Epithelial cell of esophagus (primary cell): ENCODE measurements at regions not wholly inside any gene's neighbourhood (a gene's known extent, or its start where the extent isn't known, plus 50 kb on each side); places are given as distances from the start of the nearest gene placed in this dataset.

ENCODE experiments used
- DNase-seq: peaks from one replicate; pipeline ENCODE4 v3.0.0; 2010; ENCODE audit warnings: low read depth
- H3K4me3 ChIP-seq: 2 replicates; pipeline ENCODE4 v1.5.1; 2011; ENCODE audit warnings: mild to moderate bottlenecking, low read length, control low read depth
- TF ChIP-seq, protein P1 (sequence below): IDR thresholded peaks from 2 replicates; pipeline ENCODE4 v1.5.1; 2011; ENCODE audit warnings: low read depth, mild to moderate bottlenecking, low read length, control low read depth, inconsistent platforms; ENCODE audit not compliant: insufficient read depth; ENCODE audit errors: missing control alignments

DNA sequence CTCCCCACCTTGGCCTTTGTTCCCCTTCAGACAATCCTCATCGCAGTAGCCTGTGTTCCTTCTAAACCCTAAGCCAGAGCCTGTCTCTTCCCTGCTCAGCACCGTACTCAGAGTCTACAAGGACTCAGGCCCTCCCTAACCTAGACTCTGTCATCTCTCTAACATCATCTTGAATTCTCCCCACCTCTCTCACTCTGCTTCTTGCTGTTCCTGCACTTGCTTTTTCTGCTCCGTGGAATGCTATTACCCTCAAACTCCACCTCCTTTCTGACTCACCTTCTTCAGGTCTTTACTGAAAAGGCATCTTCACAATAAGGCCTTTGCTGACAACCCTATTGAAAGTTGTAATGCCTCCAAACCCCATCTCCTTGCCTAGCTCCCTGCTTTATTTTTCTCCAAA, 141.0 kb downstream of the DKK1 start:
- TF ChIP-seq, protein P1, sequence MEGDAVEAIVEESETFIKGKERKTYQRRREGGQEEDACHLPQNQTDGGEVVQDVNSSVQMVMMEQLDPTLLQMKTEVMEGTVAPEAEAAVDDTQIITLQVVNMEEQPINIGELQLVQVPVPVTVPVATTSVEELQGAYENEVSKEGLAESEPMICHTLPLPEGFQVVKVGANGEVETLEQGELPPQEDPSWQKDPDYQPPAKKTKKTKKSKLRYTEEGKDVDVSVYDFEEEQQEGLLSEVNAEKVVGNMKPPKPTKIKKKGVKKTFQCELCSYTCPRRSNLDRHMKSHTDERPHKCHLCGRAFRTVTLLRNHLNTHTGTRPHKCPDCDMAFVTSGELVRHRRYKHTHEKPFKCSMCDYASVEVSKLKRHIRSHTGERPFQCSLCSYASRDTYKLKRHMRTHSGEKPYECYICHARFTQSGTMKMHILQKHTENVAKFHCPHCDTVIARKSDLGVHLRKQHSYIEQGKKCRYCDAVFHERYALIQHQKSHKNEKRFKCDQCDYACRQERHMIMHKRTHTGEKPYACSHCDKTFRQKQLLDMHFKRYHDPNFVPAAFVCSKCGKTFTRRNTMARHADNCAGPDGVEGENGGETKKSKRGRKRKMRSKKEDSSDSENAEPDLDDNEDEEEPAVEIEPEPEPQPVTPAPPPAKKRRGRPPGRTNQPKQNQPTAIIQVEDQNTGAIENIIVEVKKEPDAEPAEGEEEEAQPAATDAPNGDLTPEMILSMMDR: no peak
- peak; percentile 83 for DNase-seq
- H3K4me3 ChIP-seq: peak overlapping the region; percentile 48

DNA sequence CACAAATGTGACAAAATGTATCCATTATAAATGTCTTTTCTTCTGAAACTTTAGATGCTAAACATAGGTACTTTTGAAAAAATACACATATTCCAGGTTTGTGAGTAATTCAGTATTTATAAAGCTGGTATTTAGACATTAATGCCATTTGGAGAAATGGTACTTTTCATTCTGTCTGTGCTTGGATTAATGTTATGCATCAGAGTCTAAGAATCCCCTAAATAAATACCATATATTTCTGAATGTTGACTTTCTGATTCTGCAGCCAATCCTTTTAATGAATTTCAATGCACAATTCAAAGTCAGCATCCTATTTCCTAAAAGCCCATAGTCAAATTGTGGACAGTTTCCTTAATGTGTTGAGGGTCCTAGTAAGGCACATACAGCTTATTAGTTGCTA, 145.0 kb downstream of the DKK1 start:
- DNase-seq: no peak
- TF ChIP-seq, protein P1: no peak
- H3K4me3 ChIP-seq: no peak overlapping the region

DNA sequence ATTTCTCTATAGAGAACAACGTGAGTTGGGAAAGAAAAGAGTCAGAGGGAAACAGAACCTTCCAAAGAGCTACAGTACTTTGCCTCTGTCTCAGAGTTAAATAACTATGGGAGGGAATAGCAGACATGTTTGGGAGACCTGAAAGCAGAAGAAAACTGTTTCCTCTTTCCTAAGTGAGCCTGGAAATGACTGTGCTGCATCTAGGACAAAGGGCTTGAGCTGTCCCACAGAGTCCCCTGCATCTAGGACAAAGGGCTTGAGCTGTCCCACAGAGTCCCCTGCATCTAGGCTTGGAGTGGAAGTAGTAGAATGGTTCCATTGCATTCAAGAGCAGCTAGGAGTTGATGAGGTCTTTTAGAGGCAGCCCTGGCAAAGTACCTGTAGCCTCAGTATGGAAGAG, 149.7 kb downstream of the DKK1 start:
- TF ChIP-seq, protein P1: no peak
- no peak for DNase-seq
- no peak overlapping the region for H3K4me3 ChIP-seq

DNA sequence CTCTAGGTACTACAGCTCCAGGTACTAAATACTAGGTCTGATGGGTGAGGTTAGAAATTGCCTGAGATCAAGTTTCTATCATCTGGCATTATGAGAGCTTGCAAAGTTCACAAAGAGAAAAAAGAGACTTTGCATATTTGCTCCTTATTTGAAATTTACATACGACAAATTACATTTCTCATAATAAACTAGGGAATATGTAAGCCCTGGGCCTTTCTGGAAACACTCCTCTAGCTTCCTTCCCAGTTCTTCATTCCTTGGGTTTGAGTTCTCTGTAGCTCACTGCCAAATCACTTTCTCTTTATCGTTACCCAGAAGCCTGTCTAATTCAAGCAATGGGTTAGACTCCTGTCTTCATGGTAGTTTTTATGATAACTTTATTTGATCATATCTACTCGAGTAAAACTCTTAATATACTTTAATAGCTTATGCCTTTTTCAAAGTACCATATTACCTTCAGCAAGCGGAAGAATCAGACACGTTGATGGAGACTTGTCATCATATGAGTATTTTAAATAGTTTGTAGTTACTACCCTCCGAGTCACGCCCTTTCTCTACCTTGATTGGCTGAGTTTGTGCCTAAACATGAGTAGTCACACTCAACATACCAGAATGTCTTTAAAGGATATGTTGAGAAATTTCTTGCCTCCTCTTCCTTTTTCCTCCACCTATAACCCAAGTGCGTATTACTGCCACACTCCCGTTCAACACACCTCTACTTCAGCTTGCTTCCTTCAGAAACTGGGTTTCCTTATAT, 150.5 kb downstream of the DKK1 start:
- TF ChIP-seq, protein P1: no peak
- DNase-seq: peak; percentile 83
- H3K4me3 ChIP-seq: no peak overlapping the region

DNA sequence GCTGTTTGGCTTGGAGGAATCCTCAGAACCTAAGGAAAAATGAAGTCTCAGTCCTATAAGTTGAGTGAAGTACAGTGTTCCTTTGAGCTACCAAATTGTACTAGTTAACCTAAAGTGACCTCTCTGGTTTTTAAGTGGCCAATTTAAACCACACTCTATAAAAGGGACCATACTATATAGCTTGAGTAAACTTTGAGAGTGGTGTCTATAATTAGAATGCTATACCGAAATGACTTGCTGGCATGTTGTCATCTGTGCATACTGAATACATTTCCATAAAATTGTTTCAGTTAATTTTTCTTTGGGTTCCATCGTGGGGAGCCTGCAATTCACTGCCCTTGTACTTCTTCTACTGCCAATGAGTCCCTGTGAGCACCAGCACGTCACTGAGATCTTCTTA, 151.1 kb downstream of the DKK1 start:
- no peak overlapping the region for H3K4me3 ChIP-seq
- TF ChIP-seq, protein P1: no peak
- no peak for DNase-seq

DNA sequence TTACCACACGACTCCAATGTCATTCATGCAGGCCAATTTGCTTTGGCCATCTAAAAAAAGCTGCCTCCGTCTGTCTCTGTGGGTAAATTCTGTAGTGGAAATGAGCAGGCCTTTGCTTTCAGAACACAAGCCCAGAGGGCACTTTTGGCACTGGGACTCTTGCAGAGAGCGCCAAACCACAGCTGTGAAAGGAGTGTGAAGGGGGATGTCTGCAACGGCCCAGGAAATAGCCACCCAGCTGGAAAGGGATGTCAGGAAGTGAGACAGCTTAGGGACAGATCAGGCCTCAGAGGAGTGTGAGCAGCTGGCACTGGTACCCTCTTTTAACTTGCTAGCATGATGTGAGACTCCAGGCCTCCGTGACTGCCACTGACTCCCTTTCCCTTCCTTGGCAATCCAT, 152.4 kb downstream of the DKK1 start:
- DNase-seq: no peak
- H3K4me3 ChIP-seq: no peak overlapping the region
- TF ChIP-seq, protein P1: no peak
